Activated B cell treated with CpG ODN at 0.5 μM for 24 hours (primary cell): ENCODE measurements at regions not wholly inside any gene's neighbourhood (a gene's known extent, or its start where the extent isn't known, plus 50 kb on each side); places are given as distances from the start of the nearest gene placed in this dataset.
"Not testable (repeated sequence)": the region's sequence is repeated elsewhere in the genome, so short reads cannot be mapped to it uniquely, and the experiment has no call there.

Source experiments
- ATAC-seq: fragments of 200-7000 bp; cut with Tn5 transposase; one replicate; pipeline ENCODE4 v1.10.0; 2021; ENCODE audit warnings: low read depth, mild to moderate bottlenecking, moderate library complexity
- CTCF ChIA-PET: fragments of 350-600 bp; sonication (Branson Sonifier 250); formaldehyde crosslinking; loops from one replicate; lab custom pipeline; 2021; ENCODE audit warnings: antibody characterized with exemption; lab: Charles Lee
- POLR2A ChIA-PET: fragments of 350-600 bp; sonication (Branson Sonifier 250); formaldehyde crosslinking; loops from one replicate; lab custom pipeline; 2021; ENCODE audit warnings: antibody characterized with exemption; lab: Charles Lee
- DNase-seq: peaks from one replicate; pipeline ENCODE4 v3.0.0; 2022
- H3K27ac Mint-ChIP-seq: one replicate; pipeline ENCODE4 v1.8.0; 2020; ENCODE audit warnings: mixed read lengths
- H3K27me3 Mint-ChIP-seq: one replicate; pipeline ENCODE4 v1.8.0; 2021; ENCODE audit warnings: mixed read lengths
- H3K36me3 Mint-ChIP-seq: one replicate; pipeline ENCODE4 v1.8.0; 2021; ENCODE audit warnings: low read depth, mixed read lengths
- H3K4me1 Mint-ChIP-seq: one replicate; pipeline ENCODE4 v1.8.0; 2021; ENCODE audit warnings: mixed read lengths
- H3K4me3 Mint-ChIP-seq: one replicate; pipeline ENCODE4 v1.8.0; 2020; ENCODE audit warnings: mild to moderate bottlenecking, mixed read lengths
- H3K9me3 Mint-ChIP-seq: one replicate; pipeline ENCODE4 v1.8.0; 2020; ENCODE audit warnings: mixed read lengths
- intact Hi-C: fragments of 100-400 bp; cut with micrococcal nuclease; formaldehyde crosslinking; loops from one replicate; pipeline ENCODE4 v1.15.1; 2024
- TF ChIP-seq, protein P1 (sequence below): fragments of 200-600 bp; IDR thresholded peaks from one replicate; pipeline ENCODE4 v1.8.0; 2022; ENCODE audit warnings: antibody characterized with exemption, mild to moderate bottlenecking

DNA sequence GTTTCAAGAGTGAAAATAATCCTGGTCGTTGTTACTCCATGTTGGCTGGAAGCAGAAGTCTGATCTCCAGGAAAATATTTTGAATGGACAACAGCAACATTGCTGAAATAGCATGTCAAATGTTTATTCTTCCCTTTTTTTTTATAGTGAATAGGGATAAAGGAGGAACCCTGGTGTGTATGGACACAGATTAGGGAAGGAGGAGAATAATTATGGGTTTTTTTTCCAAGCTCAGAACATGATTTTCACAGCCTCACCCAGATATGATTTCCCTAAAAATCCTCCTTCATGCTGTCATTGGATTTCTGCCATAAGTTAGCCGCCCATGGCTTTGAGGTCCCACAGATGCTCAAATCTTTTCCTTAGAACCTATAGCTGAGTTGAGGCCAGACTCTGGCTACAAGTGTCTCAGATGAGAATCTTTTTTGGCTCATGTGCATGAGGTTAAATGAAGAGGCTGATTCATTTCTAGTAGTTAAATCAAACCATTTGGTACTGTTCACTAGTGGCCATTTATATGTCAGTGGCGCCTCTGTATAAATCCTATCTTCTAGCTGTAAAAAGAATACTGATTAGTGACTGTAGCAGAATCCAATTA lies 65.5 kb upstream of the LIFR start:
- ATAC-seq = no peak

DNA sequence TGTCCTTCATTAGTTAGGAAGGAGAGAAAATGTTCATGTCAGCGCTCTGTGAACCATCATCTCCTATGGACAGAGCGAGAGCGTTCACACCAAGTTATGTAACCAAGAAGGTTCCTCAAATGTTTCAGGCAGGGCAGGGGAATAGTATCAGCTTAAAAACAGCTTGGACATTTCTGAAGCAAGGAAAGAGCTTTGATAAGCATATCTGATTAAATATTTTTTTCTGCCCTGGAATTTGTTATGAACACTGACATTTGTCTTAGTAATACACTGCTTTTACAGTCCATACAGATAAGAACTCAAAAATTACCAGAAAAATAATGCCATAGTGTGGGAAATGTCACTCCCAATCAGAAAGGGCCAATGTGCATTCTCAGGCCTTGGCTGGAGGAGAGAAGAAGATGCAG lies 66.3 kb upstream of the LIFR start:
- TF ChIP-seq, protein P1, sequence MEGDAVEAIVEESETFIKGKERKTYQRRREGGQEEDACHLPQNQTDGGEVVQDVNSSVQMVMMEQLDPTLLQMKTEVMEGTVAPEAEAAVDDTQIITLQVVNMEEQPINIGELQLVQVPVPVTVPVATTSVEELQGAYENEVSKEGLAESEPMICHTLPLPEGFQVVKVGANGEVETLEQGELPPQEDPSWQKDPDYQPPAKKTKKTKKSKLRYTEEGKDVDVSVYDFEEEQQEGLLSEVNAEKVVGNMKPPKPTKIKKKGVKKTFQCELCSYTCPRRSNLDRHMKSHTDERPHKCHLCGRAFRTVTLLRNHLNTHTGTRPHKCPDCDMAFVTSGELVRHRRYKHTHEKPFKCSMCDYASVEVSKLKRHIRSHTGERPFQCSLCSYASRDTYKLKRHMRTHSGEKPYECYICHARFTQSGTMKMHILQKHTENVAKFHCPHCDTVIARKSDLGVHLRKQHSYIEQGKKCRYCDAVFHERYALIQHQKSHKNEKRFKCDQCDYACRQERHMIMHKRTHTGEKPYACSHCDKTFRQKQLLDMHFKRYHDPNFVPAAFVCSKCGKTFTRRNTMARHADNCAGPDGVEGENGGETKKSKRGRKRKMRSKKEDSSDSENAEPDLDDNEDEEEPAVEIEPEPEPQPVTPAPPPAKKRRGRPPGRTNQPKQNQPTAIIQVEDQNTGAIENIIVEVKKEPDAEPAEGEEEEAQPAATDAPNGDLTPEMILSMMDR = no peak
- ChIA-PET POLR2A (no interaction called here), CTCF (no interaction called here)
- Mint-ChIP-seq H3K4me1 (no peaks in the 10 kb centered on the region), H3K27me3 (no peaks in the 10 kb centered on the region), H3K27ac (no peak overlapping the region), H3K4me3 (no peak overlapping the region), H3K9me3 (peaks cover 20% of the 10 kb centered on the region), H3K36me3 (no peaks in the 10 kb centered on the region)
- DNase-seq = no peak
- intact Hi-C loops = no loop called here
- no peak for ATAC-seq

More for the DNA sequence above, 65.5 kb upstream of the LIFR start:
- peaks cover 25% of the 10 kb centered on the region for H3K9me3 Mint-ChIP-seq
- DNase-seq = no peak
- TF ChIP-seq, protein P1 = no peak
- ChIA-PET CTCF (no interaction called here), POLR2A (no interaction called here)
- no peak overlapping the region for H3K4me3 Mint-ChIP-seq
- no peak overlapping the region for H3K27ac Mint-ChIP-seq
- no peaks in the 10 kb centered on the region for H3K36me3 Mint-ChIP-seq
- no peaks in the 10 kb centered on the region for H3K4me1 Mint-ChIP-seq
- H3K27me3 Mint-ChIP-seq = no peaks in the 10 kb centered on the region
- intact Hi-C loops = no loop called here

DNA sequence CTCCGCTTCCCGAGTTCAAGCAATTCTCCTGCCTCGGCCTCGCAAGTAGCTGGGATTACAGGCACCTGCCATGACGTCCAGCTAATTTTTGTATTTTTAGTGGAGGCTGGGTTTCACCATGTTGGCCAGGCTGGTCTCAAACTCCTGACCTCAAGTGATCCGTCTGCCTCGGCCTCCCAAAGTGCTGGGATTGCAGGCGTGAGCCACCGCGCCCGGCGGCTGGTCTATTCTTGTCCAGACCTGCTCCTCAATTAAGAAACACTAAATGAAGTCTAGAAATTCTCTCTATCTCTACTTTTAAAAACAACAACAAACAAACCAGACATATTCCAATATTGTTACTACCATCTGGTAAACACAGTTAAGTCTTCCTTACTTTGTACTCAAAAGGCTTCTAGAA lies 68.1 kb upstream of the LIFR start:
- CTCF ChIA-PET, H3K4me3 Mint-ChIP-seq, H3K9me3 Mint-ChIP-seq, intact Hi-C loops, ATAC-seq, H3K4me1 Mint-ChIP-seq, POLR2A ChIA-PET, DNase-seq, H3K36me3 Mint-ChIP-seq, H3K27me3 Mint-ChIP-seq, H3K27ac Mint-ChIP-seq: not testable (repeated sequence)

DNA sequence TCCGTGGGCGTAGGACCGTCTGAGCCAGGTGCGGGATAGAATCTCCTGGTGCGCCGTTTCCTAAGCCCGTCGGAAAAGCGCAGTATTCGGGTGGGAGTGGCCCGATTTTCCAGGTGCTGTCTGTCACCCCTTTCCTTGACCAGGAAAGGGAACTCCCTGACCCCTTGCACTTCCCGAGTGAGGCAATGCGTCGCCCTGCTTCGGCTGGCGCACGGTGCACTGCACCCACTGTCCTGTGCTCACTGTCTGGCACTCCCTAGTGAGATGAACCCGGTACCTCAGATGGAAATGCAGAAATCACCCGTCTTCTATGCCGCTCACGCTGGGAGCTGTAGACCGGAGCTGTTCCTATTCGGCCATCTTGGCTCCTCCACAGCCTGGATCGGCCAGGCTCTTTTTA lies 74.9 kb upstream of the LIFR start:
- H3K27me3 Mint-ChIP-seq, CTCF ChIA-PET, intact Hi-C loops, H3K4me3 Mint-ChIP-seq, H3K27ac Mint-ChIP-seq, DNase-seq, H3K4me1 Mint-ChIP-seq, POLR2A ChIA-PET, H3K36me3 Mint-ChIP-seq, ATAC-seq: not testable (repeated sequence)
- H3K9me3 Mint-ChIP-seq = peaks cover 13% of the 10 kb centered on the region

DNA sequence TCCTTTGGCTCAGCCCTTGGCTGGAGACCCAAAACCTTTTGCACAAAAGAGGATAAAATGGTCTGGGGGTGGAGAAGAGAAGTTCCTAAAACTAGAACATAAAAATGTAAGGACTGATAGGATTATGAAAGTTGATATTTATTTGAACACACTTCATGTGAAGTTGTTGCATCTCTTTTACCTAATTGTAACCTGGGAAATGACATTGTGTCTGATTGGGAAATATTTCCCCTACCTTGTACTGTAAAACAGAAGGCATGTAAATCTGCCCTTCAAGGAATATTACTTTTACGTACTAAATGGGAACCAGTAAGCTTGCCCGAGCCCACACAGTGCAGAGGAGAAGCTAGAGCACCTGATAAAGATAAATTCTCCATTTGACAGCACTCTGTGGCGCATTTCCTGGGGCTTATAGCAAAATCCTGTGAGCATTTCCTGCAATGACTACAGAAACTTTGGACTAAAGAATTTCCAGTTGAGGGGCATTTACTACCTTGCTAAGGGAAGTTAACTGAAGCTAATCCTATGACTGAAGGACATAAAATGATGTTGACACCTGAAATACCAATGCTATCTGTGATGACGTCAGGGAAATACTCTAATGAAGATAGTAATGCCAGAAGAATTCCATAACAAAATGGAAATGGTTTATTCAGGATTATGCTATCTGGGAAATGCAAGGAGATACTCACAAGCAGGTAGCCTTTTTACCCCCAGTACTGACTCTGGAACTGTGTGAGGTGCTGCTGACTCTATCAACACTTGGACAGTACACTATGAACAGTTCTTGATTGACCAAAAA lies 78.3 kb upstream of the LIFR start:
- DNase-seq (no peak), ATAC-seq (no peak)
- H3K27me3 Mint-ChIP-seq = peaks cover 9% of the 10 kb centered on the region
- no peak overlapping the region for H3K27ac Mint-ChIP-seq
- no peaks in the 10 kb centered on the region for H3K36me3 Mint-ChIP-seq
- H3K4me3 Mint-ChIP-seq = no peak overlapping the region
- TF ChIP-seq, protein P1 = no peak
- POLR2A ChIA-PET = no interaction called here
- CTCF ChIA-PET = no interaction called here
- H3K9me3 Mint-ChIP-seq = peaks cover 13% of the 10 kb centered on the region
- intact Hi-C loops = no loop called here
- no peaks in the 10 kb centered on the region for H3K4me1 Mint-ChIP-seq

DNA sequence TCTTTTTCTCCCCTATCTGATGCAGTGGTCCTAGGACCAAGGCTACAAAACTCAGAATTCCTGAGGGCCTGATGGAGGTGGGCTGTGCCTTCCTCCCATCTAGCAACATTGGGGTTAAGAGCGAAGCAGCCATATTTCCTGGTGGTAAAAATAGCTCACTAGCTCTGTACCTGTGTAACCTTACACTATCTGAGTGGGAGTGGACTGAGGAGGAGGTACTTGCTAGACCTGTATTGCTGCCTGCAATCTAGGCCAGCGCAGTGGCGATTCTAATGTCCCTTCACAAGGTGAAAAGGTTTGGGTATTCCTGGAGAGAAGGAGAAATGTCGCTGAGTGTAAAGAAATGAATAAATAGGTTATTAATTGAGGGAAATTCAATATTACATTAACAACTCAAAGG lies 80.2 kb upstream of the LIFR start:
- ATAC-seq (no peak), DNase-seq (no peak)
- POLR2A ChIA-PET = no interaction called here
- no peaks in the 10 kb centered on the region for H3K4me1 Mint-ChIP-seq
- no peaks in the 10 kb centered on the region for H3K36me3 Mint-ChIP-seq
- TF ChIP-seq, protein P1 = no peak
- H3K27ac Mint-ChIP-seq = no peak overlapping the region
- intact Hi-C loops = no loop called here
- CTCF ChIA-PET = no interaction called here
- H3K4me3 Mint-ChIP-seq = no peak overlapping the region
- H3K9me3 Mint-ChIP-seq = peaks cover 11% of the 10 kb centered on the region
- H3K27me3 Mint-ChIP-seq = peaks cover 11% of the 10 kb centered on the region
